Muscle layer of duodenum (tissue), 2 donors: ENCODE measurements at regions not wholly inside any gene's neighbourhood (a gene's known extent, or its start where the extent isn't known, plus 50 kb on each side); places are given as distances from the start of the nearest gene placed in this dataset.
"Not testable (repeated sequence)": the region's sequence is repeated elsewhere in the genome, so short reads cannot be mapped to it uniquely, and the experiment has no call there.

ENCODE experiments used
- H3K27ac ChIP-seq: one replicate; pipeline ENCODE4 v1.7.0; 2013; ENCODE audit warnings: mild to moderate bottlenecking, low read length
- H3K27me3 ChIP-seq: one replicate; pipeline ENCODE4 v1.7.0; 2013; ENCODE audit warnings: low read depth, mild to moderate bottlenecking, control low read depth, low read length
- H3K36me3 ChIP-seq, 2 donors: one replicate each; pipeline ENCODE4 v1.7.0; 2013; ENCODE audit warnings: low read length in 2 of 2, control low read depth in 1 of 2, mild to moderate bottlenecking in 1 of 2; ENCODE audit not compliant: insufficient read depth in 2 of 2, control insufficient read depth in 1 of 2
- H3K4me1 ChIP-seq, 2 donors: one replicate each; pipeline ENCODE4 v1.7.0; 2013; ENCODE audit warnings: low read length in 2 of 2, mild to moderate bottlenecking in 2 of 2, control low read depth in 1 of 2, moderate library complexity in 1 of 2; ENCODE audit not compliant: insufficient read depth in 2 of 2, control insufficient read depth in 1 of 2
- H3K4me3 ChIP-seq, 2 donors: one replicate each; pipeline ENCODE4 v1.7.0; 2013; ENCODE audit warnings: low read length in 2 of 2, low read depth in 1 of 2, mild to moderate bottlenecking in 1 of 2
- H3K9me3 ChIP-seq, 2 donors: one replicate each; pipeline ENCODE4 v1.7.0; 2013; ENCODE audit warnings: low read length in 2 of 2, control low read depth in 1 of 2, mild to moderate bottlenecking in 1 of 2; ENCODE audit not compliant: control insufficient read depth in 1 of 2
- donor health status: healthy.

DNA sequence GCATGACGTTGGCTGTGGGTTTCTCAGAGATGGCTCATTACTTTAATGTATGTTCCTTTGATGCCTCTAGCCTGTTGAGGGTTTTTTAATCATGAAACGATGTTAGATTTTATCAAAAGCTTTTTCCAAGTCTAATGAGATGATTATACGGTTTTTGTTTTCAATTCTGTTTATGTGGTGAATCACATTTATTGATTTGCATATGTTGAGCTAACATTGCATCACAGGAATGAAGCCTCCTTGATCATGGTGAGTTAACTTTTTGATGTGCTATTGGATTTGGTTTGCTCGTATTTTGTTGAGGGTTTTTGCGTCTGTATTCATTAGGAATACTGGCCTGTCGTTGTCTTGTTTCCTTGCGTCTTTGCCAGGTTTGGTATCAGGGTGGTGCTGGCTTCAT, 52.3 kb upstream of the PTPN12 start:
- no peak overlapping the region for H3K4me3 ChIP-seq
- H3K27ac ChIP-seq: no peak overlapping the region
- no peaks in the 10 kb centered on the region for H3K36me3 ChIP-seq
- no peaks in the 10 kb centered on the region for H3K4me1 ChIP-seq
- H3K9me3 ChIP-seq: no peaks in the 10 kb centered on the region
- no peaks in the 10 kb centered on the region for H3K27me3 ChIP-seq

DNA sequence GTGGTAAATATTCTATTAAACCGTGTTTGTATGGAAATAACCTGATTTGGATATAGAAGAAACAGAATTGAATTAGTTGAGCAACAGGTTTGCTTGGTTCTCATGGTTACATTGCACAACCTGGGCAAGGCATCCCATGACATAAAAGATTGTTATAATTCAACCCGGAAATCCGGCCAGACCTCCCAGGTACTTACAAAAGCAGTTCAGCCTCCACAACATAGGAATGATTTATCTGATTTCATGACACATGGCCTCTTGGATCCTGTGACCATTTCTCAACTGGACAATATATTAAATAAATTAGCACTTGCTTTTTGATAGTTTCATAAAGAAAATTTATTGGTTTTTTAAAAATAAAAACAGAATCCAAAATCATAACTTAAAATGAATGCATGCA, 55.1 kb upstream of the PTPN12 start:
- Histone ChIP-seq H3K27me3 (no peaks in the 10 kb centered on the region), H3K36me3 (no peaks in the 10 kb centered on the region), H3K9me3 (no peaks in the 10 kb centered on the region), H3K27ac (peak overlapping the region; percentile 41), H3K4me1 (no peaks in the 10 kb centered on the region), H3K4me3 (no peak overlapping the region)

DNA sequence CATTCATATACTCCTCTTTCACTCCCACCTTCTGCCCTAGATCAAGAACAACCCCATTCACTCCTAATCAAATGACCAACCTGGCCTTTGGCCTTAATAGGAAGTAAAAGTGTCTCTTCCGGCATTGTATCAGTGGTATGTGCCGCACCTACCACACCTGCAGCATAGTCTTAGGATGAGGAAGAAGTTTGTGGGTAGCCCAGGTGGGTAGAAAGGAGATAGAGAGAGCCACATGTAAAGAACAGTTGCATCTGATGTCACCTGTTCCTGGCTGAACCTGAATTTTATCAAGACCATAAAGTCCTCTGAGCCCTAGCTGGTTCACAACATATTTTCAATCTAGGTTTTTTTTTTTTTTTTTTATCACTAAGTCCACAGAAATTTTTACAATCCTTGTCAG, 55.5 kb upstream of the PTPN12 start:
- no peaks in the 10 kb centered on the region for H3K9me3 ChIP-seq
- H3K4me1 ChIP-seq: no peaks in the 10 kb centered on the region
- H3K4me3 ChIP-seq: no peak overlapping the region
- no peaks in the 10 kb centered on the region for H3K36me3 ChIP-seq
- H3K27ac ChIP-seq: no peak overlapping the region
- H3K27me3 ChIP-seq: no peaks in the 10 kb centered on the region

- not testable (repeated sequence) for H3K4me3 ChIP-seq, H3K36me3 ChIP-seq, H3K27ac ChIP-seq, H3K27me3 ChIP-seq, H3K4me1 ChIP-seq, H3K9me3 ChIP-seq
Measured at GRCh38 chr7:77480102-77480627, 56.9 kb upstream of the PTPN12 start.

GRCh38 chr7:77479536-77480088, 57.5 kb upstream of the PTPN12 start:
- H3K4me3 ChIP-seq: no peak overlapping the region
- no peak overlapping the region for H3K27ac ChIP-seq
- no peaks in the 10 kb centered on the region for H3K36me3 ChIP-seq
- H3K9me3 ChIP-seq: no peaks in the 10 kb centered on the region
- no peaks in the 10 kb centered on the region for H3K27me3 ChIP-seq
- H3K4me1 ChIP-seq: peaks cover 0 to 7% of the 10 kb centered on the region in 2 donors

DNA sequence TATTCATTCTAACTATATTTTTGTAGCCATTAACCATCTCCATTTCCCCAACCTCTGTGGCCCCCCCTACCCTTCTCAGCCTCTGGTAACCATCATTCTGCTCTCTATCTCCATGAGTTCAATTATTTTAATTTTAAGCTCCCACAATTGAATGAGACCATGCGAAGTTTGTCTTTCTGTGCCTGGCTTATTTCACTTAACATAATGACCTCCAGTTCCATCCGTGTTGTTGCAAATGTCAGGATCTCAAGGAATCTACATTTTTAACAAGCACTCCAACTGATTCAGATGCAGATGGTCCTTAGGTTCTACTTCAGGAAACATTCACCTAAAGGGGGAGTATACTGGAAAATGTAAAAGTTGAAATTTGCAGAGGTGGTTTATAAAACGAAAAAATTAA, 60.2 kb upstream of the PTPN12 start:
- Histone ChIP-seq H3K27ac (no peak overlapping the region), H3K4me3 (no peak overlapping the region), H3K36me3 (no peaks in the 10 kb centered on the region), H3K9me3 (no peaks in the 10 kb centered on the region), H3K27me3 (no peaks in the 10 kb centered on the region), H3K4me1 (peaks cover 0 to 7% of the 10 kb centered on the region in 2 donors)

DNA sequence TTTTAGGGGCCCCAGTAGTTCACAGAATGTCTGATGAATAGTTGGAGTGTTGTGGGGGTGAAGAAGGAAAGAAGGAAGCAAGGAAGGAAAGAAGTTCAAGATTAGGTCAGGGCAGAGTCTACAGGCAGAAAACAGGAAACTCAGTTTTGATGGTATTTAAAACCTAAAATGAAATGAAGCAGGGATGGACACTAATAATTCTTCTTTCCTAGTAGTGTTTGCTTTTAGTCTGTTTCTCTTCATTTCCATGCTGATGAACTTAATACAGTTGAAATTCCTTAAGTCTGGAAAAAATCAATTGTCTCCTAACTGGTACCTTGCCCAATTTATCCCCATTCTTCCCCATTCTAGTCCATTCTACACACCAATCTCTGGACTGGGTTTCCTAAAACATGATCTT, 59.0 kb upstream of the GSAP start:
- Histone ChIP-seq H3K9me3 (no peaks in the 10 kb centered on the region), H3K27me3 (no peaks in the 10 kb centered on the region), H3K4me3 (no peak overlapping the region), H3K27ac (no peak overlapping the region), H3K36me3 (no peaks in the 10 kb centered on the region), H3K4me1 (peaks cover 0 to 7% of the 10 kb centered on the region in 2 donors)

DNA sequence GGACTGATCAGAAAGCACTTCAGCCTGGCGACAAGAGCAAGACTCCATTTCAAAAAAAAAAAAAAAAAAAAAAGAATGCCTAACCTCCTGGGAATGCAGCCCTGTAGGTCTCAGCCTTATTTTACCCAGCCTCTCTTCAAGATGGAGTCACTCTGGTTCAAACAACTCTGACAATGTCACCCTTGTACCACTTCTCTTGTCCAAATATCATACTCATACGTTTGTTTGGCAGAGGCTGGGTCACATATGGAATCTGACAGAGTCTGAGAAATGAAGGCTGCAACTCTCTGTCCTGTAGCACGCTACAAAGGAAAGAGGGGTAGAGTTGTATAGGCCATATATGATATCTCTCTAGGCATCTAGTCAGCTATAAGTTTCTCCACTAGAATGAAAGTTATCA, 58.6 kb upstream of the GSAP start:
- Histone ChIP-seq H3K9me3 (no peaks in the 10 kb centered on the region), H3K4me3 (no peak overlapping the region), H3K4me1 (peaks cover 0 to 7% of the 10 kb centered on the region in 2 donors), H3K36me3 (no peaks in the 10 kb centered on the region), H3K27ac (no peak overlapping the region), H3K27me3 (no peaks in the 10 kb centered on the region)

GRCh38 chr7:77473229-77474005, 57.3 kb upstream of the GSAP start:
- H3K27ac ChIP-seq: no peak overlapping the region

DNA sequence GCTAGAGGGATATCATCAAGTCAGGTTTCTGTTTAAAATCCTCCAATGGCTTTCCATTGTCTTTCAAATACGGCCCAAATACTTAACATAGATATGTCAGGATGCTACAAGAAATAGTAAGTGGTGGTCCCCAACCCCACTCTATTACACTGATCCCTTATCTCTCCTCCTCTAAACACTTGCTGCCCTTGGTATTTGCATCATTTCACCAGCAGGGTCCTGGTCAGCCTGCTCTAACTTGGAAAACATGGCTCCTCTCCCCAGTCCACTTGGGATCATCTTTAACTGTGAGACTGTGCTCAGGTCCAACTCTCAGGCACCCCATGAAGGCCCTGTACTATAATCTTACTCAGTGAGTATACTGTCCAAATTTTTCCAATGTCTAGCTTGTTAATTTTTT, 53.8 kb upstream of the GSAP start:
- Histone ChIP-seq H3K27me3 (no peaks in the 10 kb centered on the region), H3K4me3 (no peak overlapping the region), H3K36me3 (no peaks in the 10 kb centered on the region), H3K9me3 (no peaks in the 10 kb centered on the region), H3K4me1 (peaks cover 0 to 1% of the 10 kb centered on the region in 2 donors), H3K27ac (no peak overlapping the region)

More at GRCh38 chr7:77473229-77474005, 57.3 kb upstream of the GSAP start:
- Histone ChIP-seq H3K27me3 (no peaks in the 10 kb centered on the region), H3K4me3 (no peak overlapping the region), H3K36me3 (no peaks in the 10 kb centered on the region), H3K9me3 (no peaks in the 10 kb centered on the region), H3K4me1 (peaks cover 0 to 7% of the 10 kb centered on the region in 2 donors)

GRCh38 chr7:77467408-77467807, 51.3 kb upstream of the GSAP start:
- H3K36me3 ChIP-seq: no peaks in the 10 kb centered on the region
- H3K4me3 ChIP-seq: no peak overlapping the region
- no peak overlapping the region for H3K27ac ChIP-seq
- H3K4me1 ChIP-seq: no peaks in the 10 kb centered on the region
- H3K9me3 ChIP-seq: no peaks in the 10 kb centered on the region
- H3K27me3 ChIP-seq: no peaks in the 10 kb centered on the region
